GM18502 (cell line): ENCODE measurements at regions not wholly inside any gene's neighbourhood (a gene's known extent, or its start where the extent isn't known, plus 50 kb on each side); places are given as distances from the start of the nearest gene placed in this dataset.

Source experiments
- ATAC-seq: cut with Tn5 transposase; IDR thresholded peaks from one replicate; pipeline ENCODE4 v1.9.1; 2021; ENCODE audit warnings: mild to moderate bottlenecking; ENCODE audit not compliant: unreplicated experiment, poor library complexity

DNA sequence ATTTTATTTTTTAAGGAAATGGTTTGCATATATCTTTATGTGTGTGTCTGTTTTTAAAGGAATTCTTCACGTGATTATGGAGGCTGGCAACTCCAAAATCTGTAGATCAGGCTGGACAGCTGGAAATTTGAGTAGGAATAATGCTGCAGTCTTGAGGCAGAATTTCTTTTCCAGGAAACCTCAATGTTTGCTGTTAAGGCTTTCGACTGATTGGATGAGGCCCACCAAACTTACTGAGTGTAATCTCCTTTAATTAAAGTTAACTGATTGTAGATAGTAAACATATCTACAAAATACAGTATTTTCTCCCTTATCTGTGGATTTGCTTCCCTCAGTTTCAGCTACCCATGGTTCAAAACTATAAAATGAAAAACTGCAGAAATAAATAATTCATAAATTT, 883.1 kb downstream of the TTLL7 start:
- no peak for ATAC-seq

DNA sequence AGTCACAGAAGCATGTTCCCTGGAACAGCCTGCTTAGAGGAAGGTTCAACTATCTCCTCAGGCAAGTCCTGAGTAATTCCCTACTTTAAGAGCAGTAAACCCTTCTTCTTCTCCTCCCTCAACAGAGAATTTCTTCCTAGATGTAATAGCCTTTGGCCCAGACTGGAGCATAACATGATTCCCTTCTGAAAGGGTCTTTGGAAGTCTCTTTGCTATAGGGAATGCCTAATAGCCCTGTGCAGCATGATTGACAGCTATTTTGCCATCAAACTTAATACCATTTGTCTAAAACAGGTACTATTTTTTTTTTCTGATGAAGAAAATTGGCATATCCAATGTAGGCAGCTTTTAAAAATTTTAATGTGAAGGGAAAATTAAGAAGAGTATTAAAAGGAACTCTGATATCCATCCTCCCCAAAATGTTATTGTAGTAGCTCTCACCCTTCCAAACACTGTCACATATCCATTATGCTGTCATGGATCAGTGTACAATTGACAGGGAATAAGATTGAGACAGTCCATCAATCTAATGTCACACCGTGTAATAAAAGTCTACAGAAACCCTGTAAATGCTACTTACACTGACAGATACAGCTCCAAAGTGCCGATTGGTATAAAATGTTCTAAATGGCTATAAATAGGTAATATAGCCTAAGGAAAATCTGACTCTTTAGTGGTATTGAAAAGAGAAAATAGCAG, 884.6 kb downstream of the TTLL7 start:
- ATAC-seq, result no peak

DNA sequence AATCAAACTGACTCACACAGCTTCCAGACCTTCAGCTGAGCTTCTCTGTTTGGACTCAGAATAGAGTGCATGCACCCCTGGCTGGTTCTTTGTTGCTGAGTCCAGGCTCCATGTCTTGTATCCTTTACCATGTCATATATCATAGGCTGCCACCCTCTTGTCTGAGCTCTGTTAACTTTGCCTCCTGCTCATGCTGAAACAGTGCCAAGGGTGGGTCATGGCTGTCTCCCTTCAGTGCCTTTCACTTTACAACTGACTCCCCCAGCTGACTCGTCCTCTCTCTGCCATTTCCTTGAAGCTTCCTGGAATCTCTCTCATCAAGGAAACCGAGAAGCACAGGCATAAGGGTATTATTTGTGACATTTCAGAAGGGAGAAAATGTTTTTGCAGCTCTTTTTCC, 885.3 kb downstream of the TTLL7 start:
- ATAC-seq, result no peak

DNA sequence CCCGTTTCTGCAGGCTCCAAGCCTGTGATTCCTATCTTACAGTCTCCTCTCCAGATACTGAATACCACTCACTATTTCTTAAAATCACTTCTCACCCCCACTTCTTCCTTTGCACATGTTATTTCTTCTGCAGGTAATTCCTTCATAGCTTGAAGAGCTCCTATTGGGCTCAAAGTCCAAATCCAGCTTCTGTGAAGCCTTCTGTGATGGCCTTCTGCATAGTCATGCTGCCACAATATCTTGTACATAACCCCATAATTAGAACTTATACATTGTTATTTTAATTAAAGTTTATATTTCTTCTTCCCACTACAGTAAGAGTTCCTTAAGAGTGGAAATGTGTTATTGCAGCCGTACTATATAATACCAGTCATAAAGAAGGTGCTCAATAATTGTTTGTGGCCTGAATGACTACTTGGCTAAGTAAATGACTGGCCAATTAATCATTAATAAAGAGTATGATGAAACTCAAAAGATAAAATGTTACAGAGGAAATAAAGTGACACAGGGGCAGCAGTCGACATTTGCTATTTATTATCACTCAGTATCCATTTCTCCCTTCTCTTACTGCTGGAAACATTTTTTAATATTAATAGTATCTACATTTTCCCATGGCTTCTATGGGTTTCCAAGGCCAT, 886.6 kb downstream of the TTLL7 start:
- ATAC-seq, result no peak

DNA sequence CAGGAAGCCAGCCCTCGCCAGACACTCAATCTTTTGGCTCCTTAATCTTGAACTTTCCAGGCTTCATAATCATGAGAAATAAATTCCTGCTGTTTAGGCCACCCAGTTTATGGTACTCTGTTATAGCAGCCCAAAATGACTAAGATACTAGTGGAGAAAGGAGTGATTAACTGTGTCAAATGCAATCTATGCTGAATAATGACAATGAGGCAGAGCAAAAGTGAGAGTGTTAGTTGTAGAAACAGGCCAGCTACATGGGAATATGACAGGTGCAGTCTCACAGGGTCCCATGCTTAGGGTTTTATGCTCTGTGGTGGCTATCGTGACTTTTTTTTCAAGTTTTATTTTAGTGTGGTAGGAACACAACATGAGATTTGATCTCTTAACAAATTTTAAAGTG, 888.8 kb downstream of the TTLL7 start:
- ATAC-seq, result no peak

DNA sequence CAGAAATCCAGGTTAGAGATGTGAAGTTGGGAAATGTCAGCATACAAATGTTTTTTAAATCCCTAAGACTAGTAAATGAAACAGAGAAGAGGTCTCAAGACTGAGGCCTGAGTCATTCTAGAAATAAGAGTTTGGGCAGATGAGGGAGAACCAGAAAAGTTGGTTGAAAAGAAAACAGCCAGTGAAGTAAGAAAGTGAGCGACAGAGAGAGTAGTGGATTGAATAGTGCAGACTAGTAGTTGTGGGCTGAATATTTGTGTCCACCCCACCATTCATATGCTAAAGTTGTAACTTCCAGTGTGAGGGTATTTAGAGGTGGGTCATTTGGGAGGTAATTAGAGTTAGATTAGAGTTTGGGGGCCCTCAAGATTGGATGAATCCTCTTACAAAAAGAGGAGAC, 889.2 kb downstream of the TTLL7 start:
- no peak for ATAC-seq

DNA sequence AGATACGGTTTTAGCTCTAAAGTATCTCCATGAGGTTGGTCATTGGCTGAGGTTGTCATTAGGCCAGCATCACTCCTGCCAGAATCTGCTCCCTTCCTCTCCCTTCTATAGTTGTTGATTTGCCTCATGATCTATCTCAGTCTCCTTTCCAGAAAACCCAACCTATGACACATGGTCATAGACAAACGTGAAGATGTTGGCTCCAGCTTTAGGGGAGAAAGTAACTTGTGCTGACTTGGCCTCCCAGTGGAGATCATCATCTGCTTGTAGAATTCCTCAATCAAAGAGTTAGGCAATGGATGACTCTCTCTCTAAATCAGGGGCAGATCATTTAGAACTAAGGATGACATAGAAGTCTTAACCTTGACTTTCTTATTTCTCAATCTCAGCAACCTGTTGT, 894.4 kb downstream of the TTLL7 start:
- ATAC-seq, result no peak

DNA sequence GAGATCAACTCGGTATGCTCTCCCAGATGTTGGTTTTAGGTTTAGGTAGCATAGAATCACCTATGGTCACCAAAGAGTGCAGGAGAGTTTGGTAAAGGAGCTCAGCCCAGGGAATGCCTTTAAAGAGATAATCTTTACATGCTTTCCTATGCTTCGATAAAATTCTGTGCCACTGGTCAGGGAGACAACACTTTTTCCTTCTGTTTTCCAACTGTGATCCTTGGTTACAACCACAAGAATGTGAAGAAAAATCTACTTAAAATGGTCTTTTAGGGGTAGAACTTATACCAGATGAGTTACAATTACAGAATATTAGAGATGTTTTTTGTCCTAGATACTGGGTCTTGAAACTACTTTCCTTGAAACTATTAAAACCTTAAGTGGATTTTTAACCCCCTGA, 895.6 kb downstream of the TTLL7 start:
- ATAC-seq, result no peak

DNA sequence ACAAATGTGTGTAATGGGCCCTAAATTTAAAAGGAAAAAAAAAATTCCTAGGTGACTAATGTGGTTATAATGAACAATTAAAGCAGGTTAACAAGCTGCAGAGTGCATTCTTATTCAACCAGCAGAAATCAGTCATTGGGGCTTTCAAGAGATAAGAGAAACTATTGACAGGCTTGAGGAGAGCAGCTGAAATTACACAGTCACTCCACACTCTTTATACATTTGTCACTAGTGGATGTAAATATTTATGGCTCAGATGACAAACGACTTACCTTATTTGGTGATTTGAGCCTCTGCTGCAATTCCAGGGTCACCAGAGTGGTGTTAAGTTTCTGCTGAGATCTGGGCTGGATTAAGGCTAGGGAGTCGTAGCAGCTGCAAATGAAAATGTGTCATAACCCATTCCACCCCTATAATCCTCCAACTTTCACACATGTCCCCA, 896.3 kb downstream of the TTLL7 start:
- no peak for ATAC-seq

DNA sequence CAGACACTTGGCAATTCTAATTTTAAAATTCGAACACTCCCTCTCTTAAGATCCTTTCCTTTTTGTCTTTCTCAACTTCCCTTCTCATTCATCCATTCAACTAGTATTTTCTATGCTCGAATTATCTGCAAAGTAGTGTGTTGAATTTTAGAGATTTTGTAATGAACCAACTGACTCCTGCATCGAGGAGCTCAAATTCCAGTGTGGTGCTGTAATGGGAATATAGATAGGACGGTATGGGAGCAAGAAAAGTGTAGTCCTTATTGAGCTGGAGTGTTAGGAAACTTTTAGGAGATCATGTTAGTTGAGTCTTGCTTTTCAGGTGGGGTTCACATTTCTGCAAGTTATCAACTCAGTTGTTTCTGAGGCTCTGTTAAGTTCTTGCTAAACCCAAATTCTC, 897.5 kb downstream of the TTLL7 start:
- no peak for ATAC-seq

DNA sequence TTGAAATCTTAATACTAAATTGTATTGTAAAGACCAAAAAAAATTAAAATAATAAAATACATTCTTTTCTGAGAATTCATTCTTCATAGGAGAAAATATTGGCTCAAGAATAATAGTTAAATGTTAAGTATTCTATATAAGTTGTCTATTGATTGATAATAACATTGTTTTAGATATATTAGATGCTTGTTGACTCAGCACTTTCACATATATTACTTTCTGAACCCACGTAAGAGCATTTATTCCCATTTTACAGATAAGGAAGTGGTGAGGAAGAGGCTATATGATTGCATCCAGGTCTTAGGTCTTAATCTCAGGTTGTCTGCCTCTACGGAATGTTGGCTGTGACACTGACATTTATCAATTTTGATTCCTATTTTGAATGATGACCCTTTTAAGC, 898.8 kb downstream of the TTLL7 start:
- ATAC-seq, result no peak

DNA sequence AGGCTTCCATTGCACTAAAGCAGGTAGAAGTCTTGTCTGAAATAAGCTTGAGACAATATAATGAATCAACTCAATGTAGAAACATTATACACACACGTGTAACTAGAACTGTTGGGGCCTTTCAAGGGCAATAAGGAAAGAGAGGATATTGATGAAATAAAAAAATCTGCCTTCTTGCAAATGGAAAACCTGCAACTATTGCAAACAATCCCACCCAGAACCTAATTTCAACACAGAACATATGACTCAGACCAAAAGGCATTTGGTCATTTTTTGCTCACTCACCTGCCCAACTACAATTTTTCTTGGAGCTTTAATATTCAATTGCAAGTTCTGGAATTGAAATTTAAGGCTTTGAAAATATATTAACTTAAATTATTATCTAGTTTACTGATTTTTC, 900.1 kb downstream of the TTLL7 start:
- no peak for ATAC-seq

DNA sequence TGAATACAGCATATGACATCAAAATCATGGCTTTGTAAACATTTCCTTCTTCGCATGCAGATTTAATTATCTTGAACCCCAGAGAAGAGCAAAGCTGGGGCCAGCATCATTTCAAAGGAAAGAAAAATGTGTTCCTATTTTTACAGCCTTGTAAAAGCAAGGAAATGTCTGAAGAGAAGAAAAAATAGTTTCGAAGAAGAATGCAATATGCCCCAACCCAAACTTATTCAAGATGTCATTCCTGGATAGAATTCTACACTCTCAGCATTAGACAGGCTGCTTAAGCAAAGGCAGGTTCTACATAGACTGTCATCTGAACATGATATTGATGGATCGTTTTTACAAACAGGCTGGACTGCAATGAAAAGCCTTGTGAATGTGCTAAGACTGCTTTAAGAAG, 900.8 kb downstream of the TTLL7 start:
- no peak for ATAC-seq

DNA sequence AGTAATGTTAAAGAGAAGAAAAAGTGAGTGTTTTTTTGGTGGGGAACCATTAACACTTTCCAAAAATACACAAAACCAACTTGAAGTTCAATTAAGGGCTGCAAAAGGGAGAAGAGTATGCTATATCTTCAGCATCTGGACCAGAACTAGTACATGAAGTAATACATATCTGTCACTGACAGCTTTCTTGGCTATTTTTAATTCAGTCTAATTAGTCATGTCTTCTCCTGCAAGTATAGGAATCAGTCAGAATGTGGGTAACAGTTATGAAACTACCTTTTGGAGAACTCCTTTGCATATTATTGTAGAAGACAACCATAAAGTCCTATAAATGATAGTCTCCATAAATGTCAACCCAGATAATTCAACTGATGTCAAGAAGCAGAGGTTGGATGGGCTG, 901.2 kb downstream of the TTLL7 start:
- ATAC-seq, result no peak

DNA sequence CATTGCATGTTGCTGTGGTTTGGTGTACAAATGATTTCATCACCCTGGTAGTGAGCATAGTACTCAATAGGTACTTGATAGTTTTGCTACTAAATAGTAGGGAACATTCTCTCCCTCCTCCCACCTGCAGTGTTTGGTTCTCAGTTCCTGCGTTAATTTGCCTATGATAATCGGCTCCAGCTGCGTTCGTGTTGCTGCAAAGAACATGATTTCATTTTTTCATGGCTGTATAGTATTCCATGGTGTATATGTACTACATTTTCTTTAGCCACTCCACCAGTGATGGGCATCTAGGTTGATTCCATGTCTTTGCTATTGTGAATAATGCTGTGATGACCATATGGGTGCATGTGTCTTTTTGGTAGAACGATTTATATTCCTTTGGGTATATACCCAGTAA, 903.4 kb downstream of the TTLL7 start:
- no peak for ATAC-seq

DNA sequence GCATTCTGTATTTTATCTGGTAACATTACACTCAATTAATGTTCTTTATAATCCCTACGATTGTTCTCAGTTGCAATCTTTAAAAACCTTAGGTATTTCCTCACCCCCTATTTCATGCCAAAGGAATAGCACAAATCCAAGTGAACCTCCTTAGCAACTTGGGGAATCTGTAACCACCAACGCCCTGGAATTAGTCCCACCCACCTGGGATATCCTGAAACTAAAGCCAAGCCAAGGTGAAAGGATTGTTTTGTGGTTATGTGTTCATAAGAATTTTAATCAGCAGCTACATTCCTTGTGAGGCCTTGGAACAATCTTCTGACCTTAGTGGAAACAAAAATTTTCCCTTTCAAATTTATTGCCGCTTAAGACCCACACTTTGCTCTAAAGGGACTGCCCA, 908.7 kb downstream of the TTLL7 start:
- ATAC-seq, result no peak

DNA sequence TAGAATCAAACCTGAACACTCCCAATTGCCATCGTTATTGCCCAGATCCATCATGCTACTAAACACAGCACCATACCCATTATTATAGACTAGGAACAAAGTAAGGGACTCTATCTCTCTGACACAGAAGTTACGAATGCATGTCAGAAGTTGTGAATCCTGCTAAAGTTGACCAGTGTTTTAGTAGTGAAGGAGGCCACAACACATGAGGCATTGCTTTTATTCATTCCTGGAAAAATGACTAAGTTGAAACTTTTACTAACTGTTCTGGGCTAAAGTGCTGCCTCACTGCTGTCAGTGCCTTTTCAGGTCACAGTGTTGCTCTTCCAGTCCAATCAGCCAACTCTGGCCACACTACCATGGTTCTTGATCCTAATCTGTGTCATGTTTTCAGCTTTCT, 911.1 kb downstream of the TTLL7 start:
- no peak for ATAC-seq

DNA sequence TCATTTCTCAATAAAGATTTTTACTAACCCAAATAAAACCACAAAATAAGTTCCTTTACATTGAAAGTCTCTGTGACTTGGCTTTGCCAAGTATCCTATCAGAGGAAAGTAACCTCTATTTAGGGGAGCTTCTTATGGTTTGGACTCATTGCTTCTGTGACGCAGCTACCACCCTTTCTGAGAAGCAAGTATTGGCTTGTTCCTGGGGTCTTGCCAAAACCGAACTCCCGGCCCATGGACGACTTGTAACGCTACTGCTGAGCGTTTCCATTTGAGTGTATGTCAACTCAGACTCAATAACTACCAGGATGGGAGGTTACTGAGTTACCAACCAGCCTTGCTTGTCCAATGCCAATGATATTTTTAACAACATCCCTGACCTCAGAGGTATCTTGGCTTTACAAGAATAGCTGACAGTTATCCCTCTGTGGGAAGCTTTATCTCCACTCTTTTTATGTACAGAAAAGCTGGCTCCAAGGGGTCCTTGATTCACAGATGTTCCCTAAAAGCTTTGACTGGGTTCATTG, 911.9 kb downstream of the TTLL7 start:
- ATAC-seq, result no peak

DNA sequence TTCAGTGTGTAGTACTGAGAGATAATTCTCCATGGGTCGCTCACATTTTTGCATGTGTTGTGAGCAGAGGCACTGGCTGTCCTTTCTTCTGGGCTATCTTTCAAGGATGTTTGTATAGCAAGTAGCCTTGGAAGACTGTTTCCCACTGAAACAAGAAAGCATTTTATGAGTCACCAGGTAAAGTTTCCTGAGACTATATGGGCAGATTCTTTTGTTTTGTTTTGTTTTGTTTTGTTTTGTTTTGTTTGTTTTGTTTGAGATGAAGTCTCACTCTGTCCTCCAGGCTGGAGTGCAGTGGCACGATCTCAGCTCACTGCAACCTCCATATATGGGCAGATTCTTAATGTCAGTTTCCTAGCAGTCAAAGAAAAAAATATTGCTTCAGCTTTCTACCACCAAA, 912.6 kb downstream of the TTLL7 start:
- no peak for ATAC-seq

DNA sequence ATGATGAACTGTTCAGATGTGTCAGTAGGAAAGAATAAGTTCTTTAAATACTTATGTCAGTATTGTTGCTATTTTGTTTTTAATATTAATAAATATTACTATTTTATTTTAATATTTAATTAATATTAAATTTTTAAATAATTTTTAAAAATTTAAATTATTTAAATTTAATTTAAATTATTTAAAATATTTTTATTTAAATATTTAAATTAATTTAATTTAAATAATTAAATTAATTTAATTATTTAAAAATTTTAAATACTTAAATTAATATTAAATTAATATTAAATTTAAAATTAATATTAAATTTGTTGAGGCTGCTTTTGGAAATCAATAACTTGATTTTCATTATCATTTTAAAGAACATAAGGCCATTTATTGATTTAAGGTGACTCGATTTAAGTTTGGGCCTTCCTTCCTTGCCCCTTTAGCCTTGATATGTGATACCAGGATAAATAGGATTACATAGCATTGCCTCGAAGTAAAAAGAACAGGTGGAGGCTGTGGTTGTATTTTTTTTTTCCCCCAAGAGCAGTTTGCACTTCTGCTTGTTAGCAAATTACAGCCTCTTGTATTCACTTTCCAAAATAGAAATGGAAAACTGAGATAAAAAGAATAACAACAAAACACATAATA, 915.2 kb downstream of the TTLL7 start:
- no peak for ATAC-seq

DNA sequence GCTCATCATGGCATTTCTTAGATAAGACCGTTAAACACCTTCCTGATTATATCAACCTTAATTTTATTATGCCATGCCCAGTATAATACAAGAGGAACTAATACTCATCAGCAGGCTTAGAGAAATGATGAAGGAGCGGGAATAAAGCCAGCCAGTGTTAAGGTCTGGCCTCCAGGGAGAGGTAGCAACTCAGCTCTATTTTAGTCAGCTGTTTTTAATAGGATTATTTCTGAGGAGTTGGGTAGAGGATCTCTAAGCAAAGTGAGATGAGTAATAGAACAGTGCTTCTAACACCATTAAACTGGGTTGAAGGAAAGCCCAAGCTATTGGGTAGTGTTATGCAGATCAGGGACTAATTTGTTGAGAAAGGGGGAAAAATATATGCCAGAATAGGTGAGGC, 921.5 kb downstream of the TTLL7 start:
- ATAC-seq, result no peak

DNA sequence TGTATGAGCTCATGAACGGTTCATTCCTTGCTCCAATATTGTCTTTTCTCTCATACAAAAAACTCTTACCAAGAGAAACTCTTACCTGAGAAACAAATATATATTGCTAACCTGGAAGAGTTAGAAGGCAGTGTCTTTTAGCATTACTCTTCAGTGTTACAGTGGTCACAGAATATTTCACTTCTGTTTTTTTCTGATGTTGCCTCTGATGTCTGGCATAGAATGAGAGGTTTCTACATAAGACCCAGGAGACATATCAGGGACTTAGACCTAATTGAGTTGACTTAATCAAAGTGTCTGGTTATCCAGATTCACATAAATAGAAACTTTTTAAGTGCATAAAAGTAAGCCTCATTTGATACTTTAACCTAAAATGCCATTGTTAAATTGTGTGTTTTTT, 923.8 kb downstream of the TTLL7 start:
- no peak for ATAC-seq
